ENCODE measurements at regions not wholly inside any gene's neighbourhood (a gene's known extent, or its start where the extent isn't known, plus 50 kb on each side); places are given as distances from the start of the nearest gene placed in this dataset.

DNA sequence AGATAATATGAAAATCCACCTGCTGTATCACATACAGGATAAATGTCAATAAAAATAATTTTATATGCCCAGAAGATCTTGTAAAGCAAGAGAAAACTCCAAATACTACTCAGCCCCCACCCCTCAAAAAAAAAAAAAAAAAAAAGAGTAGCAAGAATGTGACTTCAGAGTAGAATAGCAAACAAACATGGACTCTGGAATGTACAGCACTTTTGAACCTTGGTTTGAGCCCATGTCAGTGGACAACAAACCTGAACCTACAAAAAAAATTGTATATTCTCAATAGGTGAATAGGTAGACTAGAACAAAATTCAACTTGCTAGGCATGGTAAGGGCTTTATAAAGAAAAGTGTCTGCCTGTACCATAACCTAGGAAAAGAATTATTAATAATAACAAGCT lies 428.0 kb downstream of the SLITRK6 start:
- DNase-seq (ENCODE audit: low spot score) = no peak
- no peaks in the 10 kb centered on the region for H3K9me3 Mint-ChIP-seq
- H3K4me3 Mint-ChIP-seq (ENCODE audit: low read depth) = no peak overlapping the region
- H3K4me1 Mint-ChIP-seq (ENCODE audit: low read depth) = no peaks in the 10 kb centered on the region
- H3K27me3 Mint-ChIP-seq (ENCODE audit: low read depth) = no peaks in the 10 kb centered on the region
- H3K36me3 Mint-ChIP-seq (ENCODE audit: low read depth) = no peaks in the 10 kb centered on the region
- H3K27ac Mint-ChIP-seq = no peak overlapping the region
- intact Hi-C loops (cut with micrococcal nuclease) = no loop called here

DNA sequence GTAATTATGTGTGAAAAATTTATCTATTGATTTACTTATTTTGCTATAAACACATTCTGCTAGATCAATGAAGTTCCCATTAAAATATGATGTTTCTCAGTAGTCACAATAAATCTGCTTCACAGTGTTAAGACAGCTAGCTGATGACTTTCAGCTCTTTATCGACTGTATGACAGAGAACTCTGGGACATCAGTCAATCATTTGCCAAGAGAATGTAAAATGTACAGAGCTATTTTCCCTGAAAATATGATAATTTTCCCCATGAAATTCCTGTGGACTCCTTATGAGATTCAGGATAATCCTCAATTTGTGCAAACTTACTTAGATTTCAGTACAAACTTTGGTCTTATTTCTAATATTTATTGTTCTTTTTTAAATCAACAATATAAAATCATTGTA lies 430.5 kb downstream of the SLITRK6 start:
- Mint-ChIP-seq H3K9me3 (peaks cover 5% of the 10 kb centered on the region), H3K4me1 (ENCODE audit: low read depth) (no peaks in the 10 kb centered on the region), H3K36me3 (ENCODE audit: low read depth) (no peaks in the 10 kb centered on the region), H3K27me3 (ENCODE audit: low read depth) (no peaks in the 10 kb centered on the region), H3K27ac (no peak overlapping the region), H3K4me3 (ENCODE audit: low read depth) (no peak overlapping the region)
- DNase-seq (ENCODE audit: low spot score) = no peak
- intact Hi-C loops (cut with micrococcal nuclease) = no loop called here

DNA sequence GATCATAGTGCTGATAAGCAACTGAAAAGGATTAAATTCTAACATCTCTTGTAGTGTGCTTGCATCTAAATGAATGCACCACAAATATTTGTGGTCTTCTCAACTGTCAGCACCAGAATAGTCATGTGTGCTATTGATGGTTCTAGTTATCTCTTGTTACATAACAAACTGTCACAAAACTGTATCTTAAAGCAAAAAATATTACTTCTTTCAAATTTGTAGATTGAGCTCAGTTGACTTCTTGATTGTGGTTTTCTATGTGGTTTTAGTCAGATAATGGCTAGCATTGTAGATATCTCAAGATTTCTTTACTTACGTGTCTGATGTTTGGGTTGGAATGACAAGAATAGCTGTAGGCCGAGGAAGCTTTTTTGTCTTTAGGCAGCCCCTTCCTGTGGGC lies 431.3 kb downstream of the SLITRK6 start:
- H3K9me3 Mint-ChIP-seq = peaks cover 5% of the 10 kb centered on the region
- intact Hi-C loops (cut with micrococcal nuclease) = no loop called here
- H3K4me3 Mint-ChIP-seq (ENCODE audit: low read depth) = no peak overlapping the region
- H3K27me3 Mint-ChIP-seq (ENCODE audit: low read depth) = no peaks in the 10 kb centered on the region
- H3K36me3 Mint-ChIP-seq (ENCODE audit: low read depth) = no peaks in the 10 kb centered on the region
- H3K27ac Mint-ChIP-seq = no peak overlapping the region
- no peaks in the 10 kb centered on the region for H3K4me1 Mint-ChIP-seq (ENCODE audit: low read depth)
- no peak for DNase-seq (ENCODE audit: low spot score)

DNA sequence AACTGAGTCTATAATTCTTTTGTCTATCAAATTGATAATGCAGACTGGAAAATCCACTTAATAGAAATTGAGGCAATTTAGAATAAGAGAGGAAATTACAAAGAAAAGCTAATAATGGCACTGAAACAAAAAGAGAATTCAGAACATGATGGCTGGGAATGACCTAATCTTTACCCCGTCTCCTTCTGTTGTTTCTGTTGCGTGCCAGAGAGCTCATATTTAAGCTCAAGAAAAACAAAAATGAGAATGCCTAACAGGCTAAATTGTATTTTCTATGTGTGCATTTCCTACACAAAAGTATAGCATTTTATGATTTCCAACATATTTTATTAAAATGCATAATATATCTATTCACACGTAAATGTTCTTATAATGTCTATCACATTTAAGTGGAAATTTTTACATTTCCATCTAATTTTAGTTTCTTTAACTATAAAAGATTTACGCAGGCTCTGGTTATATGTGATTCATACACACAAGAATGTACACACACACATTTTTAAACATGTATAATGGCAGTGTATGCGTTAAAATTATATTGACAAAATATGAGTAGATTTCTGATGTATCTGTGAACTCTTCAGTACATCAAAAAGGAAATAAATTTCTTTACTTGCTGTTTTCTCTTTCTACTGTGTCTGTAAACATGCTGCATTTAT lies 432.3 kb downstream of the SLITRK6 start:
- Mint-ChIP-seq H3K4me3 (ENCODE audit: low read depth) (no peak overlapping the region), H3K36me3 (ENCODE audit: low read depth) (no peaks in the 10 kb centered on the region), H3K27ac (no peak overlapping the region), H3K9me3 (peaks cover 9% of the 10 kb centered on the region), H3K4me1 (ENCODE audit: low read depth) (no peaks in the 10 kb centered on the region), H3K27me3 (ENCODE audit: low read depth) (no peaks in the 10 kb centered on the region)
- DNase-seq (ENCODE audit: low spot score) = no peak
- intact Hi-C loops (cut with micrococcal nuclease) = no loop called here

DNA sequence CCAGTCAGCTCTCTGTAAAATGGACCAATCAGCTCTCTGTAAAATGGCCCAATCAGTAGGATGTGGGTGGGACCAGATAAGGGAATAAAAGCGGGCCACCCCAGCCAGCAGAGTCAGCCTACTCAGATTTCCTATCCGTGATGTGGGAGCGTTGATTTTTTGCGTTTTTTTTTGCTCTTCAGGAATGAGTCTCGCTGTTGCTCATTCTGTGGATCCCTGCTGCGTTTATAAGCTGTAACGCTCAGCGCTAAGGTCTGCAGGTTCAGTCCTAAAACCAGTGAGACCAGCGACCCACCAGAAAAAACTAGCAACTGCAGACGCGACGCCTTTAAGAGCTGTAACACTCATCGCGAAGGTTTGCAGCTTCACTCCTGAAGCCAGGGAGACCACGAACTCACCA lies 435.7 kb downstream of the SLITRK6 start:
- Mint-ChIP-seq H3K27me3 (ENCODE audit: low read depth) (no peaks in the 10 kb centered on the region), H3K4me1 (ENCODE audit: low read depth) (no peaks in the 10 kb centered on the region), H3K9me3 (peaks cover 17% of the 10 kb centered on the region), H3K27ac (no peak overlapping the region), H3K36me3 (ENCODE audit: low read depth) (no peaks in the 10 kb centered on the region), H3K4me3 (ENCODE audit: low read depth) (no peak overlapping the region)
- intact Hi-C loops (cut with micrococcal nuclease) = no loop called here
- DNase-seq (ENCODE audit: low spot score) = no peak

DNA sequence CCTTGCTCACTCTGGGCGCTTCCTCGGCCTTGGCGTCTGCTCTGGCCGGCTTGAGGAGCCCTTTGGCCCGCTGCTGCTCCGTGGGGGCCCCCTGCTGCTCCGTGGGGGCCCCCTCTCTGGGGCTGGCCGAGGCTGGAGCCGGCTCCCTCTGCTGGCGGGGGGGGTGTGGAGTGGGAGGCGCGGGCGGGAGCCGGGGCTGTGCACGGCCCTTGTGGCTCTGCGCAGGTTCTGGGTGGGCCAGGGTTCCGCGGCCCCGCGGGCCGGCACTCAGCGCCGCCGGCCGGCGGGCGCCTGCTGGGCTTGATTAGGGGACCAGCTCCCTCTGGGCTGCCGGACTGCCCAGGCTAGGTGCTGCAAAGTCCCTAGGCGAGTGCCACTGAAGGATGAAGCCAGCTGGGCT lies 436.2 kb downstream of the SLITRK6 start:
- H3K4me1 Mint-ChIP-seq (ENCODE audit: low read depth) = no peaks in the 10 kb centered on the region

DNA sequence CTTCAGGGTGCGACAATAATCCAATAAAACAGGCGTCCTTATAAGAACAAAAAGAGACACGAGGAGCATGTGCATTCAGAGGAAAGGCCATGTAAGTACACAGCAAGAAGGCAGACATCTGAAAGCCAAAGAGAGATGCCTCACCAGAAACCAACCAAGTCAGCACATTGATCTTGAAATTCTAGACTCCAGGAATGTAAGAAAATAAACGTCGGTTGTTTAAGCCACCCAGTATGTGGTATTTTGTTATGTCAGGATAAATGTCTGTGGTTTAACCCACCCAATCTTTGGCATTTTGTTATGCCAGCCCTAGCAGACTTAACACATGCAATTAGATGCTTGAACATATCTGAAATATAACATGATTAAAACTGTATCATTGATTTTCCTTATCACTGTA lies 452.0 kb downstream of the SLITRK6 start:
- no peaks in the 10 kb centered on the region for H3K27me3 Mint-ChIP-seq (ENCODE audit: low read depth)
- H3K4me3 Mint-ChIP-seq (ENCODE audit: low read depth) = no peak overlapping the region
- intact Hi-C loops (cut with micrococcal nuclease) = no loop called here
- DNase-seq (ENCODE audit: low spot score) = no peak
- H3K9me3 Mint-ChIP-seq = peaks cover 17% of the 10 kb centered on the region
- no peaks in the 10 kb centered on the region for H3K4me1 Mint-ChIP-seq (ENCODE audit: low read depth)
- H3K27ac Mint-ChIP-seq = no peak overlapping the region
- H3K36me3 Mint-ChIP-seq (ENCODE audit: low read depth) = no peaks in the 10 kb centered on the region

More for the DNA sequence above, 436.2 kb downstream of the SLITRK6 start:
- intact Hi-C loops (cut with micrococcal nuclease) = no loop called here
- no peak for DNase-seq (ENCODE audit: low spot score)
- Mint-ChIP-seq H3K27me3 (ENCODE audit: low read depth) (no peaks in the 10 kb centered on the region), H3K27ac (no peak overlapping the region), H3K9me3 (peaks cover 21% of the 10 kb centered on the region), H3K36me3 (ENCODE audit: low read depth) (no peaks in the 10 kb centered on the region), H3K4me3 (ENCODE audit: low read depth) (no peak overlapping the region)

DNA sequence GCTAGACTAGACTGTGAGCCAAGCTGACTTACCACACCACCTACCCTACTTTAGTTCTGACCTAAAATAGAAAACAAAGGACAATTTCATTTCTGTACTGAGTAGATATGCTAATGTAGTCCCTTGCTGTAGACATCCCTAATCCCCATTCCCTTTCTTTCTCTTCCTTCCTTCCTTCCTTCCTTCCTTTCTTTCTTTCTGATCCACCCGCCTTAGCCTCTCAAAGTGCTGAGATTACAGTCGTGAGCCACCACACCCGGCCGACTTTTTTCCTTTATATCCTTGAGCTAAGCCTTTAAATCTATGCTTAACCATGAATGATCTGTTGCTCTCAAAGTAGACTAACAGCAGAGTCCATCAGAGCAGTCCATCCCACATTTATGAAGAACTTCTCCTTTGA lies 465.0 kb downstream of the SLITRK6 start:
- intact Hi-C loops (cut with micrococcal nuclease) = no loop called here
- Mint-ChIP-seq H3K4me3 (ENCODE audit: low read depth) (no peak overlapping the region), H3K27me3 (ENCODE audit: low read depth) (no peaks in the 10 kb centered on the region), H3K9me3 (peaks cover 8% of the 10 kb centered on the region), H3K27ac (no peak overlapping the region), H3K36me3 (ENCODE audit: low read depth) (no peaks in the 10 kb centered on the region), H3K4me1 (ENCODE audit: low read depth) (no peaks in the 10 kb centered on the region)
- DNase-seq (ENCODE audit: low spot score) = no peak

DNA sequence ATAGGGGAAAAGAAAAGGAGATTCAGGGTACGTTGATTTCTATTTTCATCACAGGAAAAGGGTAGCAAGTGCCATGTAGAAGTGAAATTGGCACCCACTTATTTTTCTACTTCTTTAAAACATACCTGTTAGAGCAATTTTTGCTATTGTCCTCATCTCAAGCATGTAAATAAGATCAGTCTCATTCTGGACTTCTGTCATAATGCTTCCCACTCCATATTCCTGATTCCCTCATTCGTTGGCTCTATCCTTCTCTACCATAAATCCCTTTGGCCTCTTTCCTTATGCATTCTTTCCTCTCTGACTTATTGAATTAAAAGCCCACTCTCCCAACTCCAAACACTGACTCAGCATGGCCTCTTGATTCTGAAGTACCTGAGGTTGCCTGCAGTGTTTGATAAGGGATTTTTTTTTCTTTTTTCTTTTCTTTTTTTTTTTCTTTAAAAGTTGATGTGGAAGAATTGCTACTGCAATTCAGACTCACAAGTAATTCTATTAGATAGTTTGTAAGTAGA lies 465.7 kb downstream of the SLITRK6 start:
- H3K27me3 Mint-ChIP-seq (ENCODE audit: low read depth) = no peaks in the 10 kb centered on the region
- no peaks in the 10 kb centered on the region for H3K36me3 Mint-ChIP-seq (ENCODE audit: low read depth)
- H3K9me3 Mint-ChIP-seq = peaks cover 8% of the 10 kb centered on the region
- no peak for DNase-seq (ENCODE audit: low spot score)
- intact Hi-C loops (cut with micrococcal nuclease) = no loop called here
- H3K4me1 Mint-ChIP-seq (ENCODE audit: low read depth) = no peaks in the 10 kb centered on the region
- H3K27ac Mint-ChIP-seq = no peak overlapping the region
- no peak overlapping the region for H3K4me3 Mint-ChIP-seq (ENCODE audit: low read depth)

DNA sequence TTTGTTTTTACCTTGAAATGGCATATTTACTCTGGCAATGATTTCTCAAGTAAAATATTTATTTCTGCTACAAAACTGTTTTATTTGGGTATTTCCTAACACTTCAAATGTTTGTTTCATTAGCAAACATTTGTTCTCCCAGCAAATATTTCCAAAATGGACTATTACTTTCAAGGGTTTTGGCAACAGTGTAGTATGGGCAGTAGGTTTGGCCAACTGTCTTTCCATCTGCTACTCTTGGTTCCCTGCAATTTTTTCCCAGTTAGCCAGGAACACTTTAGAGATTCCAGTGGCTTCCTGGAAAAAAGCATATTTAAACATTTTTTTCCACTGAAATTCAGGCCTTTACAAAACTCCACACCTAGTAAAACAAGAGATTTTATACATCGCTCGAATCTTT lies 466.6 kb downstream of the SLITRK6 start:
- Mint-ChIP-seq H3K4me1 (ENCODE audit: low read depth) (no peaks in the 10 kb centered on the region), H3K4me3 (ENCODE audit: low read depth) (no peak overlapping the region), H3K9me3 (peaks cover 9% of the 10 kb centered on the region), H3K27me3 (ENCODE audit: low read depth) (no peaks in the 10 kb centered on the region), H3K36me3 (ENCODE audit: low read depth) (no peaks in the 10 kb centered on the region), H3K27ac (no peak overlapping the region)
- intact Hi-C loops (cut with micrococcal nuclease) = no loop called here
- no peak for DNase-seq (ENCODE audit: low spot score)

DNA sequence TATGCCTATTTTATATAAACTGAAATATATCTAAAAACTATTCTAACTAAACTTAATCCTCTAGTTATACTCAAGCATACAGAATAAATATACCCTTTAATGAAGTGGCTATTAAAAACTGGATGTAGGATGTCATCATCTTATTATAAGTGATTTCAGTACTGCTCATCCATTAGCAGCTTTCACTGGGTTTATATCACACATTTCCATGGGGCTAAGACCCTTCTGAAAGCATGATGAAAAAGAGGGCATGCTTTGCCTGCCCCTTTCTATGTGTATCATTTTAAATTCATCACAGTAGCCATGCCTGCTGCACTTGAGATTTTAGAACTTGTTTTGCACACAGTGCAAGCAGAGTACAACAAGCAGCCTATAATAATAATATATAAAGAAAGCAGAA lies 477.5 kb downstream of the SLITRK6 start:
- H3K4me3 Mint-ChIP-seq (ENCODE audit: low read depth) = no peak overlapping the region
- no peaks in the 10 kb centered on the region for H3K36me3 Mint-ChIP-seq (ENCODE audit: low read depth)
- no peaks in the 10 kb centered on the region for H3K27me3 Mint-ChIP-seq (ENCODE audit: low read depth)
- intact Hi-C loops (cut with micrococcal nuclease) = no loop called here
- no peak for DNase-seq (ENCODE audit: low spot score)
- H3K9me3 Mint-ChIP-seq = no peaks in the 10 kb centered on the region
- H3K27ac Mint-ChIP-seq = no peak overlapping the region
- no peaks in the 10 kb centered on the region for H3K4me1 Mint-ChIP-seq (ENCODE audit: low read depth)

DNA sequence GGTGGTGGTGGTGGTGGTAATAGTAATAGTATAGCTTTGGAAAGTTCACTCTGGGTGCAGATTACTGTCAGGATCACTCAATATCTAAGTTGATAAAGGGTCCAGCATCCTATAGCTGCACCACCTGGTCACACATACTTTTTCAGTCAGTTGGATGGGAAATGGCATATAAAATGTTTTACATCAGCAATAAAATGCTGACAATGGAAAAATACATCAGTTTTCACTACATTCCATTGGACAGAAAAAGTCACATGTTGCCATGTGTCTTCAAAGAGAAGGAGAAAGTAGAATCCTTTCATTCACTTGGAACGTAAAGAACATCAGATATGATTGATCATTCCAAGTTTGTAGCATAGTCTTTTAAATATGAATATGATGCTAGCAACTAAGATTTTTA lies 481.4 kb downstream of the SLITRK6 start:
- no peaks in the 10 kb centered on the region for H3K36me3 Mint-ChIP-seq (ENCODE audit: low read depth)
- H3K9me3 Mint-ChIP-seq = peaks cover 10% of the 10 kb centered on the region
- intact Hi-C loops (cut with micrococcal nuclease) = no loop called here
- H3K4me3 Mint-ChIP-seq (ENCODE audit: low read depth) = no peak overlapping the region
- DNase-seq (ENCODE audit: low spot score) = no peak
- no peaks in the 10 kb centered on the region for H3K4me1 Mint-ChIP-seq (ENCODE audit: low read depth)
- no peaks in the 10 kb centered on the region for H3K27me3 Mint-ChIP-seq (ENCODE audit: low read depth)
- no peak overlapping the region for H3K27ac Mint-ChIP-seq

DNA sequence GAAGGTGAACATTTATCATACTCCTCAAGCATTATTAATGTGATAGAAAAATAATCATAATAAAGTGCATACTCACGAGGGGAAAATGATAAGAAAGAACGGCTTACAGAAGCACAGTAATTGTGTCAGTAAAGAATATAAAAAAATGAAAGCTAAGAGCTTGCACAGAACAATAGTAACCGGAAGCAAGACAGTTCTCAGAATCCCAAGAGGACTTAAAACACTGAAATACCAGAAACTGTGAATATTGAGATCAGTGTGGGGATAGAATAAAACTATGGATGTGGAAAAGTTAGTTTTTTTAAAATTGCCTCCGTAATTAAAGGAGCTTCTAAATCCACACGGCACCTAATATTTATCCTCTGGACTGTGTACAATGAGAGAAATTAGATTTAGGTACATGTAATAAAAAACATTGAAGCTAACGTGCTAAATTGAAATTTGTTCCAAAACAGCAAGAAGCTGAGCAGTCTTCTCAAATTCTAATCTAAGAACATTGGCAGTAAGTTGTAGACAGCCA lies 482.7 kb downstream of the SLITRK6 start:
- Mint-ChIP-seq H3K36me3 (ENCODE audit: low read depth) (no peaks in the 10 kb centered on the region), H3K27ac (no peak overlapping the region), H3K4me3 (ENCODE audit: low read depth) (no peak overlapping the region), H3K27me3 (ENCODE audit: low read depth) (no peaks in the 10 kb centered on the region), H3K9me3 (peaks cover 10% of the 10 kb centered on the region), H3K4me1 (ENCODE audit: low read depth) (no peaks in the 10 kb centered on the region)
- no peak for DNase-seq (ENCODE audit: low spot score)
- intact Hi-C loops (cut with micrococcal nuclease) = no loop called here

DNA sequence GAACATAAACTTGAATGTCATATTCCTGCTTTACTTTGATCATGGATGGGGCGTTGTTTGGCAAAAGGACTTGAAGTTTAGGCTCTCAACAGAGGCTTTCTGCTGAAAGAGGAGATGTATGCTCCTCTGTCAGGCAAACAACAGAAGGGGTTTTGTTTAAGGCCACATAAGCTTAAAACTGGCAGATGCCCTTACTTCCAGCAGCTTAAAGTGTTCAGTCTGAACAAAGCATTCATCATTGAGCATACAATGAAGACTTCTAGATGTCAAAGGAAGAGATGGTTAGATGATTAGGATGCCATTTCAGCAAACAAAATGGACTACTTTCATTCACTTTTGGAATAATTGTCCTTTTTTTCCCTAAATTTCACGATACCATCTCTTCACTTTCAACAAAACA lies 484.5 kb downstream of the SLITRK6 start:
- no peak overlapping the region for H3K4me3 Mint-ChIP-seq (ENCODE audit: low read depth)
- H3K4me1 Mint-ChIP-seq (ENCODE audit: low read depth) = no peaks in the 10 kb centered on the region
- H3K36me3 Mint-ChIP-seq (ENCODE audit: low read depth) = no peaks in the 10 kb centered on the region
- intact Hi-C loops (cut with micrococcal nuclease) = no loop called here
- no peak overlapping the region for H3K27ac Mint-ChIP-seq
- DNase-seq (ENCODE audit: low spot score) = no peak
- peaks cover 13% of the 10 kb centered on the region for H3K9me3 Mint-ChIP-seq
- no peaks in the 10 kb centered on the region for H3K27me3 Mint-ChIP-seq (ENCODE audit: low read depth)

All from activated T-helper 2 cell treated with anti-CD3 and anti-CD28 coated beads, Interferon-gamma antibody, Interleukin-2, Interleukin-4, amounts not matched to agents 10 μg/mL and 5 μg/mL and 100 μg/mL, durations not matched to agents 14 hours and 24 hours and 36 hours (primary cell).